ENCODE measurements at regions not wholly inside any gene's neighbourhood (a gene's known extent, or its start where the extent isn't known, plus 50 kb on each side); places are given as distances from the start of the nearest gene placed in this dataset.

DNA sequence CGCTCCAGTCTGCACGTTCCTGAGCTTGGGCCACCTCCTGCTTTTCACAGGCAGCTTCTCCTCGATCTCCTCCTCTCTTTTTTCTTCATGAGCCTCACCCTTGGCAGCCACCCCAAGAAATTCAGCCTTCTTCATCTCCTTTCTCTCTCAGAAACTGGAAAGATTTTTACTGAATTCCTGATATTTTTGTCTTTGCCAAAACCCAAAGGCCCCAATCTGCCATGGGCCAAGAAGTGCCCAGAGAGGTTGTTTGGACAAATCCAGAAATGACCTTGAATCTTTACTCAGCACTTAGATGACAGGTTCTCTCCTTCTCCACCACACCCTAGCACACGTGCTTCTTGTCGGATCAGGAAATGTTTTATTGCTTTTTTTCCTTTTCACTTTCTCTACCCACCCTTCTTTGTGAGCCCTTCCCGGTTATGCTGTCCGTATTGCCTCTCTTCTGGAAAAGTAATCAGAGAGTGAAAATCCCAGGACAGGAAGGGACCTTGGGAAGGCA lies 134.5 kb upstream of the TNP1 start:
- no peaks in the 10 kb centered on the region for H3K27me3 ChIP-seq (ENCODE audit: low read length)
- TF ChIP-seq, protein P1, sequence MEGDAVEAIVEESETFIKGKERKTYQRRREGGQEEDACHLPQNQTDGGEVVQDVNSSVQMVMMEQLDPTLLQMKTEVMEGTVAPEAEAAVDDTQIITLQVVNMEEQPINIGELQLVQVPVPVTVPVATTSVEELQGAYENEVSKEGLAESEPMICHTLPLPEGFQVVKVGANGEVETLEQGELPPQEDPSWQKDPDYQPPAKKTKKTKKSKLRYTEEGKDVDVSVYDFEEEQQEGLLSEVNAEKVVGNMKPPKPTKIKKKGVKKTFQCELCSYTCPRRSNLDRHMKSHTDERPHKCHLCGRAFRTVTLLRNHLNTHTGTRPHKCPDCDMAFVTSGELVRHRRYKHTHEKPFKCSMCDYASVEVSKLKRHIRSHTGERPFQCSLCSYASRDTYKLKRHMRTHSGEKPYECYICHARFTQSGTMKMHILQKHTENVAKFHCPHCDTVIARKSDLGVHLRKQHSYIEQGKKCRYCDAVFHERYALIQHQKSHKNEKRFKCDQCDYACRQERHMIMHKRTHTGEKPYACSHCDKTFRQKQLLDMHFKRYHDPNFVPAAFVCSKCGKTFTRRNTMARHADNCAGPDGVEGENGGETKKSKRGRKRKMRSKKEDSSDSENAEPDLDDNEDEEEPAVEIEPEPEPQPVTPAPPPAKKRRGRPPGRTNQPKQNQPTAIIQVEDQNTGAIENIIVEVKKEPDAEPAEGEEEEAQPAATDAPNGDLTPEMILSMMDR (IDR thresholded peaks at IDR 0.05; ENCODE audit: insufficient read depth, low read length, poor library complexity, severe bottlenecking) = no peak
- TF ChIP-seq EZH2phosphoT487 (conservative IDR thresholded peaks at IDR 0.05; ENCODE audit: low read length) = no peak

DNA sequence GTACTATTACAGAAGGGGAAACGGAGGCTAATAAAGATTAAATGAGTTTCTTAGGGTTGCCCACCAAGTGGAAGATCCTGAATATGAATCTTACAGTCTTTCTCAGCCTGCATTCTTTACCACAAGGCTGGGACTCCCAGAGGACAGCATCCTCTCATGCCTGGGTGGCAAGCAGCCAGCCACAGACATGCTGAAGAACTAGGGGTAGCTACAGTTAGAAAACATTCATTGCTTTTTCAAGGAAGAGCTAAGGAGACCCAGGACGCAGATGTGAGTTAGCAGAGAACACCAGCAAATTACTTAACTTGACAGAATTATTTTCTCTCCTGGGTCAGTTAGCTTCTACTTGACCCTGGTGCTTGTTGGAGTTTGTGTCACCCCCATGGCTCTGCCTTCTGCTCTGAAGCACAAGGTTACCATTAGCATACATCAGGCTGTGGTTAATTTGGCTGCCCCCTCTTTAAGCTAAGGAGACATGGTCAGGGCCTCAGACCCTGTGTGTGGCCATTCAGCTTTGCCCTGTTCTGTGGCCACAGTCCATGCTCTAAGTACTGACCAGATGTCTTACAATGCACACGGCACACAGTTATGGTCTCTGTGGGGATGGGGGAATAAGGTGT lies 132.3 kb upstream of the TNP1 start:
- H3K27me3 ChIP-seq (ENCODE audit: low read length) = 0 out of 2 replicates have a peak, but pooled peaks cover 2% of the 10 kb centered on the region
- H3K36me3 ChIP-seq (ENCODE audit: low read length) = no peaks in the 10 kb centered on the region
- H3K27ac ChIP-seq (ENCODE audit: low read depth, low read length) = no peak overlapping the region
- no peaks in the 10 kb centered on the region for H3K79me2 ChIP-seq (ENCODE audit: insufficient read depth, low read length)
- H3K9me2 ChIP-seq (replicated peaks; ENCODE audit: insufficient read depth, low read length) = no peaks in the 10 kb centered on the region
- H2AFZ ChIP-seq (ENCODE audit: low read depth, low read length, severe bottlenecking) = no peak overlapping the region
- H3K4me2 ChIP-seq (ENCODE audit: low read depth, low read length, poor library complexity, severe bottlenecking) = no peak overlapping the region
- TF ChIP-seq, protein P1 (IDR thresholded peaks at IDR 0.05; ENCODE audit: insufficient read depth, low read length, poor library complexity, severe bottlenecking) = no peak
- TF ChIP-seq EZH2phosphoT487 (conservative IDR thresholded peaks at IDR 0.05; ENCODE audit: low read length) = no peak
- H3K9me3 ChIP-seq (ENCODE audit: insufficient read depth, low read length) = no peaks in the 10 kb centered on the region
- no peak overlapping the region for H3K4me3 ChIP-seq (ENCODE audit: insufficient read depth, low read length, poor library complexity, severe bottlenecking)
- no peaks in the 10 kb centered on the region for H4K20me1 ChIP-seq (ENCODE audit: low read depth, low read length)
- H3K9ac ChIP-seq (ENCODE audit: low read length) = no peak overlapping the region
- H3F3A ChIP-seq (ENCODE audit: insufficient read depth) = no peaks in the 10 kb centered on the region

More for the DNA sequence above, 134.5 kb upstream of the TNP1 start:
- Histone ChIP-seq H3K27ac (ENCODE audit: low read depth, low read length) (no peak overlapping the region), H3K4me3 (ENCODE audit: insufficient read depth, low read length, poor library complexity, severe bottlenecking) (no peak overlapping the region), H3F3A (ENCODE audit: insufficient read depth) (no peaks in the 10 kb centered on the region), H3K9ac (ENCODE audit: low read length) (no peak overlapping the region), H3K79me2 (ENCODE audit: insufficient read depth, low read length) (no peaks in the 10 kb centered on the region), H3K36me3 (ENCODE audit: low read length) (no peaks in the 10 kb centered on the region), H3K9me2 (replicated peaks; ENCODE audit: insufficient read depth, low read length) (no peaks in the 10 kb centered on the region), H3K4me2 (ENCODE audit: low read depth, low read length, poor library complexity, severe bottlenecking) (no peak overlapping the region), H3K9me3 (ENCODE audit: insufficient read depth, low read length) (no peaks in the 10 kb centered on the region), H2AFZ (ENCODE audit: low read depth, low read length, severe bottlenecking) (no peak overlapping the region), H4K20me1 (ENCODE audit: low read depth, low read length) (no peaks in the 10 kb centered on the region)

DNA sequence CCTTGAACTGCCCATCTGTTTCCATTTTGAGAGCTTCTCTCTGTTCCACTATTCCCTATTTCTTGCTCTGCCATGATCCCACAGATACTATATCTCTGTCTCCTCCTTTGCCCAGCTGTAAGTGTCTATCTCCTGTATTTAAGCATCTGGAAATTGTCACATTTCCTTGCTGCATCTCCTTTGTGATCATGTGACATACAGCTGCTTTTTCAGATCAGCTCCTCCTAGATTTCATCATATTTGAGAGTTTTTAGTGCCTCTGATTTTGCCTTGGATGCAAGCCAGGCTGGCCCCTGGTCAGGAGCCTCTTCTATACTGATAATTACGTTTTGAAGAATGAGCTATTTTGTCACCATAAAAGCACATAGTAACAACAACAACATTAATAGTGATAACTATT lies 131.7 kb upstream of the TNP1 start:
- H4K20me1 ChIP-seq (ENCODE audit: low read depth, low read length) = no peaks in the 10 kb centered on the region
- H3K36me3 ChIP-seq (ENCODE audit: low read length) = no peaks in the 10 kb centered on the region
- no peak for TF ChIP-seq EZH2phosphoT487 (conservative IDR thresholded peaks at IDR 0.05; ENCODE audit: low read length)
- TF ChIP-seq, protein P1 (IDR thresholded peaks at IDR 0.05; ENCODE audit: insufficient read depth, low read length, poor library complexity, severe bottlenecking) = no peak
- no peaks in the 10 kb centered on the region for H3K9me2 ChIP-seq (replicated peaks; ENCODE audit: insufficient read depth, low read length)
- no peaks in the 10 kb centered on the region for H3K9me3 ChIP-seq (ENCODE audit: insufficient read depth, low read length)
- H3K4me3 ChIP-seq (ENCODE audit: insufficient read depth, low read length, poor library complexity, severe bottlenecking) = no peak overlapping the region
- H3F3A ChIP-seq (ENCODE audit: insufficient read depth) = no peaks in the 10 kb centered on the region
- H3K27me3 ChIP-seq (ENCODE audit: low read length) = 0 out of 2 replicates have a peak, but pooled peaks cover 2% of the 10 kb centered on the region
- H3K4me2 ChIP-seq (ENCODE audit: low read depth, low read length, poor library complexity, severe bottlenecking) = no peak overlapping the region
- no peaks in the 10 kb centered on the region for H3K79me2 ChIP-seq (ENCODE audit: insufficient read depth, low read length)
- no peak overlapping the region for H3K27ac ChIP-seq (ENCODE audit: low read depth, low read length)
- H3K9ac ChIP-seq (ENCODE audit: low read length) = no peak overlapping the region
- no peak overlapping the region for H2AFZ ChIP-seq (ENCODE audit: low read depth, low read length, severe bottlenecking)

Data from SU-DHL-6 (cell line).